IMR-90 (cell line): ENCODE measurements at regions not wholly inside any gene's neighbourhood (a gene's known extent, or its start where the extent isn't known, plus 50 kb on each side); places are given as distances from the start of the nearest gene placed in this dataset.

Experiments used
- ATAC-seq: fragments of 200-7000 bp; cut with Tn5 transposase; 2 replicates; pipeline ENCODE4 v1.9.1; 2020; ENCODE audit warnings: low read depth, mild to moderate bottlenecking, moderate library complexity
- BruUV-seq: library from RNA; stranded (reverse); fragments of 400-500 nt; replicated peaks from 2 replicates; lab custom pipeline; 2021; lab: Mats Ljungman, UMichigan
- CTCF ChIA-PET: fragments of 300-600 bp; formaldehyde crosslinking; extraction: SDS; loops from one replicate; lab custom pipeline; 2021; ENCODE audit warnings: antibody characterized with exemption; lab: Yijun Ruan, JAX
- POLR2A ChIA-PET: fragments of 300-600 bp; sonication (Branson Sonifier 250); formaldehyde crosslinking; loops from one replicate; lab custom pipeline; 2022; ENCODE audit warnings: antibody characterized with exemption; ENCODE audit not compliant: unreplicated experiment; lab: Charles Lee
- DNase-seq: peaks from one replicate; pipeline ENCODE4 v3.0.0; 2013
- H2AFZ ChIP-seq: replicated peaks from 2 replicates; pipeline ENCODE3; 2013; ENCODE audit warnings: low read length, mild to moderate bottlenecking; ENCODE audit not compliant: poor library complexity
- H2AK5ac ChIP-seq: 2 replicates; pipeline ENCODE4 v1.6.1; 2013; ENCODE audit warnings: low read depth, low read length, inconsistent platforms
- H2AK9ac ChIP-seq: replicated peaks from 2 replicates; pipeline ENCODE3; 2013; ENCODE audit warnings: mild to moderate bottlenecking, low read depth, low read length, moderate library complexity; ENCODE audit not compliant: poor library complexity
- H2BK120ac ChIP-seq: 2 replicates; pipeline ENCODE4 v1.6.1; 2013; ENCODE audit warnings: low read depth, low read length, inconsistent platforms
- H2BK15ac ChIP-seq: 3 replicates; pipeline ENCODE4 v1.6.1; 2013; ENCODE audit warnings: low read depth, low read length, inconsistent platforms
- H2BK20ac ChIP-seq: 2 replicates; pipeline ENCODE4 v1.6.1; 2013; ENCODE audit warnings: low read depth, mild to moderate bottlenecking, inconsistent platforms, low read length, moderate library complexity
- H2BK5ac ChIP-seq: 2 replicates; pipeline ENCODE4 v1.6.1; 2013; ENCODE audit warnings: mild to moderate bottlenecking, low read depth, low read length, inconsistent platforms; ENCODE audit not compliant: poor library complexity, severe bottlenecking
- H3K14ac ChIP-seq: replicated peaks from 2 replicates; pipeline ENCODE4 v1.6.1; 2013; ENCODE audit warnings: low read depth, low read length, inconsistent platforms
- H3K18ac ChIP-seq: 2 replicates; pipeline ENCODE4 v1.6.1; 2013; ENCODE audit warnings: low read depth, low read length, control low read depth
- H3K23ac ChIP-seq: 2 replicates; pipeline ENCODE4 v1.6.1; 2013; ENCODE audit warnings: low read depth, low read length, inconsistent platforms
- H3K27ac ChIP-seq: 2 replicates; pipeline ENCODE4 v1.5.1; 2013; ENCODE audit warnings: mild to moderate bottlenecking, control low read depth, low read length; ENCODE audit not compliant: insufficient read depth
- H3K27me3 ChIP-seq: 2 replicates; pipeline ENCODE4 v1.6.1; 2013; ENCODE audit warnings: low read length; ENCODE audit not compliant: control insufficient read depth, insufficient read depth
- H3K36me3 ChIP-seq: 2 replicates; pipeline ENCODE4 v1.6.1; 2013; ENCODE audit warnings: low read length, mixed read lengths; ENCODE audit not compliant: control insufficient read depth, insufficient read depth
- H3K4ac ChIP-seq: 2 replicates; pipeline ENCODE4 v1.6.1; 2013; ENCODE audit warnings: low read depth, low read length, inconsistent platforms
- H3K4me1 ChIP-seq: 2 replicates; pipeline ENCODE4 v1.6.1; 2013; ENCODE audit warnings: low read length, mixed read lengths; ENCODE audit not compliant: control insufficient read depth, insufficient read depth
- H3K4me2 ChIP-seq: 2 replicates; pipeline ENCODE4 v1.6.1; 2013; ENCODE audit warnings: low read depth, mild to moderate bottlenecking, control low read depth, low read length, moderate library complexity
- H3K4me3 ChIP-seq: 2 replicates; pipeline ENCODE4 v1.5.1; 2013; ENCODE audit warnings: low read depth, mild to moderate bottlenecking, control low read depth, low read length, moderate library complexity; ENCODE audit not compliant: insufficient read depth
- H3K56ac ChIP-seq: 2 replicates; pipeline ENCODE4 v1.6.1; 2013; ENCODE audit warnings: low read length, inconsistent platforms; ENCODE audit not compliant: insufficient read depth; ENCODE audit errors: extremely low read depth
- H3K79me1 ChIP-seq, 2 experiments: 2 replicates each; pipeline ENCODE4 v1.6.1; 2013; ENCODE audit warnings: low read length in 2 of 2, inconsistent platforms in 1 of 2, low read depth in 1 of 2
- H3K9ac ChIP-seq: 2 replicates; pipeline ENCODE4 v1.6.1; 2013; ENCODE audit warnings: low read depth, low read length, control low read depth
- H3K9me1 ChIP-seq: 2 replicates; pipeline ENCODE4 v1.6.1; 2013; ENCODE audit warnings: low read length, inconsistent platforms; ENCODE audit not compliant: insufficient read depth
- H3K9me3 ChIP-seq: 2 replicates; pipeline ENCODE4 v1.6.1; 2013; ENCODE audit warnings: low read length; ENCODE audit not compliant: control insufficient read depth, insufficient read depth
- H4K20me1 ChIP-seq: 2 replicates; pipeline ENCODE4 v1.6.1; 2013; ENCODE audit warnings: low read length, inconsistent platforms; ENCODE audit not compliant: insufficient read depth
- H4K5ac ChIP-seq: 2 replicates; pipeline ENCODE4 v1.6.1; 2013; ENCODE audit warnings: mild to moderate bottlenecking, low read depth, low read length, control low read depth
- H4K8ac ChIP-seq, 2 experiments: 2 replicates each; pipeline ENCODE4 v1.6.1; 2013; ENCODE audit warnings: low read depth in 2 of 2, low read length in 2 of 2, control low read depth in 1 of 2, inconsistent platforms in 1 of 2
- H4K91ac ChIP-seq: 2 replicates; pipeline ENCODE4 v1.6.1; 2013; ENCODE audit warnings: low read depth, low read length, inconsistent platforms; ENCODE audit not compliant: insufficient read depth
- BHLHE40 ChIP-seq: fragments of 150-350 bp; IDR thresholded peaks from 2 replicates; pipeline ENCODE4 v1.6.1; 2016; ENCODE audit warnings: mild to moderate bottlenecking, low read depth, low read length
- CEBPB ChIP-seq: IDR thresholded peaks from 2 replicates; pipeline ENCODE4 v1.6.1; 2012; ENCODE audit warnings: low read depth, low read length, improper control_type of control experiment
- CHD1 ChIP-seq: IDR thresholded peaks from 2 replicates; pipeline ENCODE4 v1.6.1; 2012; ENCODE audit warnings: low read depth, low read length, improper control_type of control experiment
- CTCF ChIP-seq: conservative IDR thresholded peaks from 2 replicates; pipeline ENCODE4 v1.5.1; 2012; ENCODE audit warnings: mild to moderate bottlenecking, low read depth, low read length, improper control_type of control experiment
- ELK1 ChIP-seq: fragments of 150-350 bp; IDR thresholded peaks from 2 replicates; pipeline ENCODE4 v1.6.1; 2016; ENCODE audit warnings: low read depth, mild to moderate bottlenecking, low read length, moderate library complexity, borderline replicate concordance
- FOS ChIP-seq: fragments of 150-350 bp; IDR thresholded peaks from 2 replicates; pipeline ENCODE4 v1.6.1; 2016; ENCODE audit warnings: low read depth, low read length
- MAFK ChIP-seq: IDR thresholded peaks from 2 replicates; pipeline ENCODE4 v1.6.1; 2012; ENCODE audit warnings: low read depth, low read length, improper control_type of control experiment
- MAZ ChIP-seq: IDR thresholded peaks from 2 replicates; pipeline ENCODE4 v1.6.1; 2012; ENCODE audit warnings: low read depth, mild to moderate bottlenecking, low read length, improper control_type of control experiment, moderate library complexity, borderline replicate concordance
- MXI1 ChIP-seq: IDR thresholded peaks from 2 replicates; pipeline ENCODE4 v1.6.1; 2012; ENCODE audit warnings: low read depth, mild to moderate bottlenecking, low read length, moderate library complexity, borderline replicate concordance
- NFE2L2 ChIP-seq: fragments of 150-350 bp; IDR thresholded peaks from 2 replicates; pipeline ENCODE4 v1.6.1; 2016; ENCODE audit warnings: low read depth, mild to moderate bottlenecking, low read length
- POLR2A ChIP-seq: IDR thresholded peaks from 2 replicates; pipeline ENCODE4 v1.6.1; 2012; ENCODE audit warnings: mild to moderate bottlenecking, low read depth, low read length
- RAD21 ChIP-seq: IDR thresholded peaks from 2 replicates; pipeline ENCODE4 v1.6.1; 2012; ENCODE audit warnings: low read length, improper control_type of control experiment
- RCOR1 ChIP-seq: IDR thresholded peaks from 2 replicates; pipeline ENCODE4 v1.6.1; 2012; ENCODE audit warnings: mild to moderate bottlenecking, low read length, improper control_type of control experiment; ENCODE audit not compliant: insufficient replicate concordance
- RFX5 ChIP-seq: IDR thresholded peaks from 2 replicates; pipeline ENCODE4 v1.8.0; 2012; ENCODE audit warnings: low read depth, mild to moderate bottlenecking, low read length, moderate library complexity
- SMC3 ChIP-seq: fragments of 150-350 bp; IDR thresholded peaks from 2 replicates; pipeline ENCODE4 v1.6.1; 2016; ENCODE audit warnings: low read depth, mild to moderate bottlenecking, antibody characterized with exemption, low read length, moderate library complexity
- USF2 ChIP-seq: fragments of 150-350 bp; IDR thresholded peaks from 2 replicates; pipeline ENCODE4 v1.6.1; 2017; ENCODE audit warnings: mild to moderate bottlenecking, antibody characterized with exemption, low read length, low read depth
- WGBS, 2 experiments: methylation state at CpG; one replicate each; pipeline versions ENCODE4 v1.1.5 to v1.1.7; 2013; ENCODE audit warnings: missing lambda C conversion rate in 2 of 2; ENCODE audit not compliant: insufficient read length in 1 of 2; ENCODE audit errors: extremely low coverage in 2 of 2; 5-methylcytosine and 5-hydroxymethylcytosine counted together
- dilution Hi-C: fragments of 300-500 bp; cut with HindIII; formaldehyde crosslinking; loops from one replicate; pipeline ENCODE4 v1.14.3; 2018; ENCODE audit warnings: low sequenced_read_pairs; ENCODE audit not compliant: unreplicated experiment
- in situ Hi-C: fragments of 300-500 bp; cut with MboI; formaldehyde crosslinking; loops from 3 replicates; pipeline ENCODE4 v1.14.3; 2019; ENCODE audit warnings: low sequenced_read_pairs, inconsistent platforms, mixed read lengths
- intact Hi-C: fragments of 100-400 bp; cut with micrococcal nuclease; formaldehyde crosslinking; loops from 2 replicates; pipeline ENCODE4 v1.10.0; 2022

- DNase-seq (no peak), ATAC-seq (no peak)
- Histone ChIP-seq H4K20me1 (no peaks in the 10 kb centered on the region), H2AFZ (no peak overlapping the region), H4K5ac (no peak overlapping the region), H4K91ac (no peak overlapping the region), H3K23ac (no peak overlapping the region), H3K36me3 (no peaks in the 10 kb centered on the region), H3K27ac (no peak overlapping the region), H3K18ac (no peak overlapping the region), H2BK15ac (no peak overlapping the region), H3K4me1 (no peaks in the 10 kb centered on the region), H3K79me1 (no peaks in the 10 kb centered on the region), H3K9ac (no peak overlapping the region), H2AK9ac (no peak overlapping the region), H2BK5ac (no peak overlapping the region), H2BK120ac (no peak overlapping the region), H3K56ac (no peak overlapping the region), H2AK5ac (no peak overlapping the region), H4K8ac (no peak overlapping the region), H3K4ac (no peak overlapping the region), H3K27me3 (no peaks in the 10 kb centered on the region), H2BK20ac (no peak overlapping the region), H3K9me3 (peaks cover 56% of the 10 kb centered on the region), H3K9me1 (no peaks in the 10 kb centered on the region), H3K14ac (no peak overlapping the region), H3K4me2 (no peak overlapping the region), H3K4me3 (no peak overlapping the region)
- ChIA-PET POLR2A (no interaction called here), CTCF (no interaction called here)
- no TSS peak for BruUV-seq
- in situ Hi-C loops (no loop called here), intact Hi-C loops (no loop called here), dilution Hi-C loops (no loop called here)
- TF ChIP-seq FOS, result no peak
- no peak for TF ChIP-seq CTCF
- TF ChIP-seq MXI1, result no peak
- TF ChIP-seq BHLHE40, result no peak
- no peak for TF ChIP-seq SMC3
- TF ChIP-seq NFE2L2, result no peak
- TF ChIP-seq RAD21, result no peak
- TF ChIP-seq MAFK, result no peak
- no peak for TF ChIP-seq RFX5
- TF ChIP-seq RCOR1, result no peak
- no peak for TF ChIP-seq CHD1
- no peak for TF ChIP-seq CEBPB
- TF ChIP-seq MAZ, result no peak
- TF ChIP-seq POLR2A, result no peak
- no peak for TF ChIP-seq ELK1
- no peak for TF ChIP-seq USF2
- WGBS, 2 experiments, result no CpG with 5 or more reads among the region's 7 CpGs
Measured at GRCh38 chr13:112242777-112243176, 133.4 kb upstream of the SPACA7 start.
